HG02571 (cell line): ENCODE measurements at regions not wholly inside any gene's neighbourhood (a gene's known extent, or its start where the extent isn't known, plus 50 kb on each side); places are given as distances from the start of the nearest gene placed in this dataset.
A peak's percentile ranks its signal among the peaks of the same experiment; 100 is the strongest.
"Not testable (repeated sequence)": the region's sequence is repeated elsewhere in the genome, so short reads cannot be mapped to it uniquely, and the experiment has no call there.

Experiments used
- ATAC-seq: cut with Tn5 transposase; IDR thresholded peaks from one replicate; pipeline ENCODE4 v1.9.1; 2021; ENCODE audit warnings: mild to moderate bottlenecking, moderate library complexity; ENCODE audit not compliant: unreplicated experiment

GRCh38 chr18:34280000-34280399 is 55.3 kb upstream of the NOL4 start:
- ATAC-seq: no peak

- no peak for ATAC-seq
These were observed 55.9 kb upstream of the NOL4 start for GRCh38 chr18:34280653-34281052.

- no peak for ATAC-seq
These were observed 56.6 kb upstream of the NOL4 start for GRCh38 chr18:34281290-34281689.

- ATAC-seq: no peak
These were observed 57.0 kb upstream of the NOL4 start for GRCh38 chr18:34281722-34282121.

GRCh38 chr18:34283506-34283905 is 58.8 kb upstream of the NOL4 start:
- no peak for ATAC-seq

GRCh38 chr18:34287825-34288224 is 63.1 kb upstream of the NOL4 start:
- no peak for ATAC-seq

GRCh38 chr18:34292594-34292993 is 67.9 kb upstream of the NOL4 start:
- ATAC-seq: no peak

- no peak for ATAC-seq
These were observed 72.6 kb upstream of the NOL4 start for GRCh38 chr18:34297287-34297686.

- ATAC-seq: no peak
These were observed 75.1 kb upstream of the NOL4 start for GRCh38 chr18:34299828-34300227.

GRCh38 chr18:34311468-34311867 is 86.8 kb upstream of the NOL4 start:
- no peak for ATAC-seq

GRCh38 chr18:34314847-34315246 is 90.1 kb upstream of the NOL4 start:
- ATAC-seq: no peak

- no peak for ATAC-seq
These were observed 91.1 kb upstream of the NOL4 start for GRCh38 chr18:34315591-34316352.

GRCh38 chr18:34320267-34320666 is 95.6 kb upstream of the NOL4 start:
- no peak for ATAC-seq

- peak; percentile 80 for ATAC-seq
These were observed 96.4 kb upstream of the NOL4 start for GRCh38 chr18:34321066-34321465.

GRCh38 chr18:34322365-34323289 is 97.9 kb upstream of the NOL4 start:
- peak; percentile 49 for ATAC-seq

- no peak for ATAC-seq
These were observed 105.1 kb upstream of the NOL4 start for GRCh38 chr18:34329840-34330239.

GRCh38 chr18:34330308-34330707 is 105.6 kb upstream of the NOL4 start:
- ATAC-seq: no peak

GRCh38 chr18:34330907-34331306 is 106.2 kb upstream of the NOL4 start:
- ATAC-seq: not testable (repeated sequence)

- ATAC-seq: not testable (repeated sequence)
These were observed 106.6 kb upstream of the NOL4 start for GRCh38 chr18:34331343-34331742.

GRCh38 chr18:34339155-34339554 is 114.4 kb upstream of the NOL4 start:
- no peak for ATAC-seq

- ATAC-seq: no peak
These were observed 118.2 kb upstream of the NOL4 start for GRCh38 chr18:34342960-34343359.

- ATAC-seq: no peak
These were observed 121.0 kb upstream of the NOL4 start for GRCh38 chr18:34345738-34346137.
